Left ventricle myocardium inferior (tissue), 1 donor: ENCODE measurements at regions not wholly inside any gene's neighbourhood (a gene's known extent, or its start where the extent isn't known, plus 50 kb on each side); places are given as distances from the start of the nearest gene placed in this dataset.
A peak's percentile ranks its signal among the peaks of the same experiment; 100 is the strongest.

Source experiments
- DNase-seq: peaks from one replicate; pipeline ENCODE4 v3.0.0-alpha.2; 2020
- H3K27ac ChIP-seq: fragments of 200-600 bp; replicated peaks from 2 replicates; pipeline ENCODE4 v1.8.0; 2021
- H3K27me3 ChIP-seq: fragments of 200-600 bp; 2 replicates; pipeline ENCODE4 v1.8.0; 2021; ENCODE audit warnings: low read depth
- H3K36me3 ChIP-seq: fragments of 200-600 bp; 2 replicates; pipeline ENCODE4 v1.8.0; 2021
- H3K4me1 ChIP-seq: fragments of 200-600 bp; 2 replicates; pipeline ENCODE4 v1.8.0; 2021
- H3K4me3 ChIP-seq: fragments of 200-600 bp; 2 replicates; pipeline ENCODE4 v1.8.0; 2021; ENCODE audit warnings: mild to moderate bottlenecking, moderate library complexity
- H3K9me3 ChIP-seq: fragments of 200-600 bp; replicated peaks from 2 replicates; pipeline ENCODE4 v1.8.0; 2021
- intact Hi-C: fragments of 100-400 bp; cut with micrococcal nuclease; formaldehyde crosslinking; loops from one replicate; pipeline ENCODE4 v1.11.0; 2022
- TF ChIP-seq, protein P1 (sequence below): fragments of 200-600 bp; IDR thresholded peaks from 2 replicates; pipeline ENCODE4 v1.8.0; 2021; ENCODE audit warnings: antibody characterized with exemption, mild to moderate bottlenecking, borderline replicate concordance
- donor health status: DM: no; HTN: yes; CAD: no; lungs with severe emphysema.

DNA sequence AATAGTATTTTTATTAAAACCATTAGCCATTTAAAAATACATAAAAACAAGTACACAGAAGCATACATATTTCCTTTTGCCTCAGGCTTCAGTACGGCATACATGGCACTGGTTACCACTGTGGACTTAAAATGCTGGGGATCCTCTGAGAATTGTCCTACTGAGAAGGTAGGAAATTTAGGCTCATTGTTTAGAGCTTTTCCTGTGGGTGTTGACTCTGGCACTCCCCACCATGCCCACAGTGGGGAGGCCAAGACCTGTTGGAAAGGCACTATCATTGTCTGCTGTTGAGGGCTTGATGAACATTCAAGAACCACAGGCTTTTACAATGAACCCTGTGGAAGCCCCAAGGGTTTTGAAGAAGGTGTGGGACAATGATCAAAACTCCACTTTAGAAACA, 473.4 kb downstream of the BTBD3 start:
- H3K36me3 ChIP-seq: no peaks in the 10 kb centered on the region
- no peak overlapping the region for H3K4me3 ChIP-seq
- no peak for DNase-seq
- peaks cover 14% of the 10 kb centered on the region for H3K4me1 ChIP-seq
- H3K9me3 ChIP-seq: no peaks in the 10 kb centered on the region
- H3K27ac ChIP-seq: no peak overlapping the region
- intact Hi-C loops: no loop called here
- H3K27me3 ChIP-seq: no peaks in the 10 kb centered on the region
- TF ChIP-seq, protein P1, sequence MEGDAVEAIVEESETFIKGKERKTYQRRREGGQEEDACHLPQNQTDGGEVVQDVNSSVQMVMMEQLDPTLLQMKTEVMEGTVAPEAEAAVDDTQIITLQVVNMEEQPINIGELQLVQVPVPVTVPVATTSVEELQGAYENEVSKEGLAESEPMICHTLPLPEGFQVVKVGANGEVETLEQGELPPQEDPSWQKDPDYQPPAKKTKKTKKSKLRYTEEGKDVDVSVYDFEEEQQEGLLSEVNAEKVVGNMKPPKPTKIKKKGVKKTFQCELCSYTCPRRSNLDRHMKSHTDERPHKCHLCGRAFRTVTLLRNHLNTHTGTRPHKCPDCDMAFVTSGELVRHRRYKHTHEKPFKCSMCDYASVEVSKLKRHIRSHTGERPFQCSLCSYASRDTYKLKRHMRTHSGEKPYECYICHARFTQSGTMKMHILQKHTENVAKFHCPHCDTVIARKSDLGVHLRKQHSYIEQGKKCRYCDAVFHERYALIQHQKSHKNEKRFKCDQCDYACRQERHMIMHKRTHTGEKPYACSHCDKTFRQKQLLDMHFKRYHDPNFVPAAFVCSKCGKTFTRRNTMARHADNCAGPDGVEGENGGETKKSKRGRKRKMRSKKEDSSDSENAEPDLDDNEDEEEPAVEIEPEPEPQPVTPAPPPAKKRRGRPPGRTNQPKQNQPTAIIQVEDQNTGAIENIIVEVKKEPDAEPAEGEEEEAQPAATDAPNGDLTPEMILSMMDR: peak; percentile 24

DNA sequence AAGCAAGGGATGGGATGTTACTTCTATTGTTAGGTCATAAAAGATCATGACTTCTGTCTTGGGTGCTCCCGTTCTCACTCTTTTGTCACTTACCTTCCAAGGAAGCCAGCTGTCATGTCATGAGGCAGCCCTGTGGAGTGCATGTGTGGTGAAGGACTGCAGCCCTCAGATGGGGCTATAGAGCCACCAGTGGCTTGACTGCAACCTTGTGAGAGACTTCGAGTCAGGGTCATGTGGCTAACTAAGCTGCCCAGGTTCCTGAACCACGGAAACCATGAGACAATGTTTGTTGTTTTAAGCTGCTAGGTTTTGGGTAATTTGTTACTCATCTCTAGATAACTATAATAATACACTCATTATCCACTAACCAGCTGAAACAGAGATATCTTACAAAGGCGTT, 477.1 kb downstream of the BTBD3 start:
- no peak for DNase-seq
- Histone ChIP-seq H3K4me1 (peaks cover 9% of the 10 kb centered on the region), H3K27me3 (no peaks in the 10 kb centered on the region), H3K4me3 (no peak overlapping the region), H3K27ac (no peak overlapping the region), H3K36me3 (no peaks in the 10 kb centered on the region), H3K9me3 (no peaks in the 10 kb centered on the region)
- intact Hi-C loops: no loop called here
- TF ChIP-seq, protein P1: no peak

DNA sequence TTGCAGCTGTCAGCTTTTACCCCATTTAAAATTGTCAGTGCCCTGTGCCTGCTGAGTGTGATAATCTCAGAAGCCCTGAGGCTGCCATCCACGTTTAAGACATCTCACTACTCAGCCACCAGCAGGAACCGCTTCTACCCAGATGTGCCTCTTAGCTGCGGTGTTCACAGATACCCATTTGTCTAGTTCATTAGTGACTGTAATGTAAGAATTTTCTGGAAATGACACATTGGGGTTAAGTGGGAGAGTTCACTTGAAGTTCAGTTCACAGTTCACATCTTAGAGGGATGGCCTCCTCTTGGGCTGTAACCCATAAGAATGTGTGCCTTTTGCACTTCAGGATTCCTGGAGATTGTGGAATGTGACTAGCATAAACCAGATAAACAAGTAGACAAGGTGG, 477.7 kb downstream of the BTBD3 start:
- no peak for DNase-seq
- H3K27ac ChIP-seq: no peak overlapping the region
- TF ChIP-seq, protein P1: no peak
- no peaks in the 10 kb centered on the region for H3K36me3 ChIP-seq
- no peaks in the 10 kb centered on the region for H3K9me3 ChIP-seq
- intact Hi-C loops: no loop called here
- peaks cover 3% of the 10 kb centered on the region for H3K4me1 ChIP-seq
- no peaks in the 10 kb centered on the region for H3K27me3 ChIP-seq
- no peak overlapping the region for H3K4me3 ChIP-seq

DNA sequence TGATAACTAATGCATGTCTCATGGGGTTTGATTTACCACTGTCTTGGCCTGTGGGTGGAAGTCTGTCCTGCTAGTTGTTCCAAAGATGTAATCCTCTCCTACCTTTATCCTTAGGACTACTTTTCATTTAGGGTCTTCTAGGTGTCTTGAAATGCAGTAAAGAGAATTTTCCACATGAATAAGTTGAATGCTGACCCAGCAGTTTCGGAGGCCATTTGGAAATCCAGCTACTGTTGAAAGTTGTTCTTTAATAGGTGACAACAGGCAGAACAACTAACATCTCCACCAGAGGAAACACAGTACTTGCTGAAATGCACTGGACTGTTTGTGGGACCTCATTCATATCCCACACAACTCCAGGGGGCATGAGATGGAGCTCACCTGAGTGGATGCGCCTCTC, 478.1 kb downstream of the BTBD3 start:
- Histone ChIP-seq H3K4me3 (no peak overlapping the region), H3K27ac (no peak overlapping the region), H3K4me1 (no peaks in the 10 kb centered on the region), H3K27me3 (no peaks in the 10 kb centered on the region), H3K36me3 (no peaks in the 10 kb centered on the region), H3K9me3 (no peaks in the 10 kb centered on the region)
- DNase-seq: no peak
- intact Hi-C loops: no loop called here
- TF ChIP-seq, protein P1: no peak

DNA sequence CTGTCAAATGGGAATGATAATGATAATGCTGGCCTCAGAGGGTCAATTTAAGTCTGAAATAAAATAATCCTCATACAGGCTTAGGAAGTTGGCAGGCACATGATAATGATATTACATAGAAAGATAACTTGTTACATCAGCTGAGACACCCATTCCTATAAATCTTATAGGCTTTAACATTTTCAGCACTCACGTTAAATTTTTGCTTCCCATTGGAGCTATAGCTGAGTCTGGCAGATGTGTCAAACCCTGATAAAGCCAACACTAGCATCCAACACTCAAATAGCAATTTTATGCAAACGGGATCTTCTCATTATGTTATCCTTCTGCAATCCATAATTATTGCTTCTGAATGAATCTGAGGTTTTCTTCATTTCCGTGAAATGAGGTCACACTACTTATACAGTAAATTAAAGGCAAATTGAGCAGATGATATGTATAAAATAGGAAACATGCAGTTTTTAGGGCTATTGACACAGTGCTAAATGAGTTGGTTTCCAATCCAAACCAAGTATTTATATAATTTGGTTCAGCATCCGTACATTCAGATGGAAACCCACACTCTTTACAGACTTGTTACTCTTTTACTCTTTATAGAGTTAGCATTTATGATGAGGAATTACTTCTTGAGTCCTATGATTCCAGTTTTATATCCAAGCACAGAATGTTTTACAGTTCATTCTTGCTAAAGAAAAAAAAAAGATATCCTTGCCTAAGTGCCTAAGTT, 481.6 kb downstream of the BTBD3 start:
- intact Hi-C loops: no loop called here
- DNase-seq: no peak
- no peaks in the 10 kb centered on the region for H3K36me3 ChIP-seq
- H3K4me1 ChIP-seq: no peaks in the 10 kb centered on the region
- H3K27me3 ChIP-seq: no peaks in the 10 kb centered on the region
- TF ChIP-seq, protein P1: no peak
- H3K4me3 ChIP-seq: no peak overlapping the region
- no peak overlapping the region for H3K27ac ChIP-seq
- no peaks in the 10 kb centered on the region for H3K9me3 ChIP-seq

DNA sequence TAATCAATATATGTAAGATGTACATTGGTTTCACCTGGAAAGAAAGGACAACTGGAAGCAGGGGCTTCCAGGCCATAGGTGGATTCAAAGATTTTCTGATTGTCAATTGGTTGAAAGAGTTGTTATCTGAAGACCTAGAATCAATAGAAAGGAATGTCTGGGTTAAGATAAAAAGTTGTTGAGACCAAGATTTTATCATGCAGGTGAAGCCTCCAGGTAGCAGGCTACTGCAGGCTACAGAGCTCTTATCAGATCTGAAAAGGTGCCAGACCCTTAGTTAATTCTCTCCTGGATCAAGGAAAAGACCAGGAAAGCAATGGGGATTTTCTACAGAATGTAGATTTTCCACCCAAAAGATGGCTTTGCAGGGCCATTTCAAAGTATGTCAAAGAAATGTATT, 487.2 kb downstream of the BTBD3 start:
- Histone ChIP-seq H3K36me3 (no peaks in the 10 kb centered on the region), H3K4me1 (no peaks in the 10 kb centered on the region), H3K27ac (no peak overlapping the region), H3K9me3 (peaks cover 50% of the 10 kb centered on the region), H3K4me3 (no peak overlapping the region), H3K27me3 (no peaks in the 10 kb centered on the region)
- TF ChIP-seq, protein P1: no peak
- DNase-seq: no peak
- intact Hi-C loops: no loop called here
